ENCODE measurements at regions not wholly inside any gene's neighbourhood (a gene's known extent, or its start where the extent isn't known, plus 50 kb on each side); places are given as distances from the start of the nearest gene placed in this dataset.

GRCh38 chr4:114383721-114384120 is 214.9 kb upstream of the UGT8 start:
- Histone ChIP-seq H3K4me1 (ENCODE audit: insufficient read depth) (no peaks in the 10 kb centered on the region), H3K27ac (no peak overlapping the region), H3K36me3 (no peaks in the 10 kb centered on the region), H3K27me3 (no peaks in the 10 kb centered on the region), H3K9me3 (no peaks in the 10 kb centered on the region), H3K4me3 (no peak overlapping the region)
- intact Hi-C loops (cut with DNase I), result loop anchor here in 1 of 4 donors (5.0 kb wide), 1 partner anchor 431 kb away; no protein-coding TSS in a partner anchor
- 68 to 79% (median 72%) methylated on average over 1 of the region's 1 CpG for WGBS, 3 donors
- no peak for TF ChIP-seq POLR2A (IDR thresholded peaks at IDR 0.05)
- TF ChIP-seq EP300 (IDR thresholded peaks at IDR 0.05), result no peak
- no peak for TF ChIP-seq CTCF (IDR thresholded peaks at IDR 0.05)
- no peak for DNase-seq

- TF ChIP-seq CTCF (IDR thresholded peaks at IDR 0.05), result no peak
- TF ChIP-seq POLR2A (IDR thresholded peaks at IDR 0.05), result no peak
- no peak for TF ChIP-seq EP300 (IDR thresholded peaks at IDR 0.05)
- WGBS, 3 donors, result 4 to 6% (median 6%) methylated on average over 4 of the region's 4 CpGs
- no peak for DNase-seq
- H3K4me1 ChIP-seq (ENCODE audit: insufficient read depth), result no peaks in the 10 kb centered on the region
- no peaks in the 10 kb centered on the region for H3K36me3 ChIP-seq
- intact Hi-C loops (cut with DNase I), result loop anchor here in 2 of 4 donors (5.0 kb wide), 2 partner anchors 432 to 628 kb away; no protein-coding TSS in a partner anchor
- H3K27me3 ChIP-seq, result no peaks in the 10 kb centered on the region
- no peaks in the 10 kb centered on the region for H3K9me3 ChIP-seq
- H3K27ac ChIP-seq, result no peak overlapping the region
- no peak overlapping the region for H3K4me3 ChIP-seq
These were observed 214.0 kb upstream of the UGT8 start for GRCh38 chr4:114384629-114385028.

GRCh38 chr4:114385195-114385985 is 213.2 kb upstream of the UGT8 start:
- H3K27ac ChIP-seq, result no peak overlapping the region
- H3K9me3 ChIP-seq, result no peaks in the 10 kb centered on the region
- WGBS, 3 donors, result 80 to 86% (median 81%) methylated on average over 9 of the region's 9 CpGs
- H3K4me1 ChIP-seq (ENCODE audit: insufficient read depth), result no peaks in the 10 kb centered on the region
- no peak overlapping the region for H3K4me3 ChIP-seq
- H3K36me3 ChIP-seq, result no peaks in the 10 kb centered on the region
- TF ChIP-seq POLR2A (IDR thresholded peaks at IDR 0.05) (no peak), EP300 (IDR thresholded peaks at IDR 0.05) (no peak), CTCF (IDR thresholded peaks at IDR 0.05) (no peak)
- intact Hi-C loops (cut with DNase I), result loop anchor here in 1 of 4 donors (5.0 kb wide), 1 partner anchor 627 kb away; no protein-coding TSS in a partner anchor
- no peak for DNase-seq
- no peaks in the 10 kb centered on the region for H3K27me3 ChIP-seq

- Histone ChIP-seq H3K36me3 (no peaks in the 10 kb centered on the region), H3K9me3 (no peaks in the 10 kb centered on the region), H3K27ac (no peak overlapping the region), H3K4me1 (ENCODE audit: insufficient read depth) (no peaks in the 10 kb centered on the region), H3K4me3 (no peak overlapping the region), H3K27me3 (no peaks in the 10 kb centered on the region)
- WGBS, 3 donors, result 32 to 33% (median 33%) methylated on average over 5 of the region's 5 CpGs
- intact Hi-C loops (cut with DNase I), result loop anchor here in 1 of 4 donors (5.0 kb wide), 1 partner anchor 626 kb away; no protein-coding TSS in a partner anchor
- TF ChIP-seq EP300 (IDR thresholded peaks at IDR 0.05), result no peak
- TF ChIP-seq POLR2A (IDR thresholded peaks at IDR 0.05), result no peak
- no peak for TF ChIP-seq CTCF (IDR thresholded peaks at IDR 0.05)
- DNase-seq, result no peak
These were observed 211.9 kb upstream of the UGT8 start for GRCh38 chr4:114386637-114387233.

Measured in ovary (tissue), 7 donors.